OCI-LY1 (cell line): ENCODE measurements at regions not wholly inside any gene's neighbourhood (a gene's known extent, or its start where the extent isn't known, plus 50 kb on each side); places are given as distances from the start of the nearest gene placed in this dataset.

Experiments used
- H2AFZ ChIP-seq: fragments of 200-600 bp; sonication (generic), shearing (Covaris generic); 2 replicates; pipeline ENCODE4 v1.6.0; 2014; ENCODE audit warnings: antibody characterized with exemption, mild to moderate bottlenecking, low read length
- H3F3A ChIP-seq: fragments of 200-600 bp; sonication (generic), shearing (Covaris generic); 2 replicates; pipeline ENCODE4 v1.6.0; 2014; ENCODE audit warnings: mild to moderate bottlenecking, antibody characterized with exemption, low read length, moderate library complexity; ENCODE audit not compliant: insufficient read depth
- H3K27ac ChIP-seq: fragments of 200-600 bp; sonication (generic); 2 replicates; pipeline ENCODE4 v1.5.1; 2014; ENCODE audit warnings: low read length, mixed run types, mild to moderate bottlenecking, low read depth; ENCODE audit not compliant: poor library complexity, severe bottlenecking
- H3K27me3 ChIP-seq: fragments of 200-600 bp; sonication (generic); 2 replicates; pipeline ENCODE4 v1.6.0; 2014; ENCODE audit warnings: antibody characterized with exemption, mild to moderate bottlenecking, low read length, moderate library complexity; ENCODE audit not compliant: insufficient read depth
- H3K36me3 ChIP-seq: fragments of 200-600 bp; sonication (generic); 2 replicates; pipeline ENCODE4 v1.6.1; 2014; ENCODE audit warnings: mild to moderate bottlenecking, antibody characterized with exemption, low read length, moderate library complexity, mixed read lengths; ENCODE audit not compliant: insufficient read depth
- H3K4me1 ChIP-seq: fragments of 200-600 bp; sonication (generic); 2 replicates; pipeline ENCODE4 v1.5.1; 2014; ENCODE audit warnings: mild to moderate bottlenecking, low read length, moderate library complexity; ENCODE audit not compliant: insufficient read depth, severe bottlenecking
- H3K4me2 ChIP-seq: fragments of 200-600 bp; sonication (generic), shearing (Covaris generic); 2 replicates; pipeline ENCODE4 v1.6.1; 2014; ENCODE audit warnings: low read length
- H3K4me3 ChIP-seq: fragments of 200-600 bp; sonication (generic); 2 replicates; pipeline ENCODE4 v1.5.1; 2014; ENCODE audit warnings: low read length, low read depth, mild to moderate bottlenecking, mixed read lengths; ENCODE audit not compliant: poor library complexity, severe bottlenecking
- H3K79me2 ChIP-seq: fragments of 200-600 bp; shearing (Covaris generic); 2 replicates; pipeline ENCODE4 v1.6.1; 2016; ENCODE audit warnings: mixed run types, low read length, mixed read lengths; ENCODE audit not compliant: insufficient read depth
- H3K9ac ChIP-seq: fragments of 200-600 bp; sonication (generic), shearing (Covaris generic); 2 replicates; pipeline ENCODE4 v1.6.1; 2014; ENCODE audit warnings: mild to moderate bottlenecking, low read length, mixed read lengths
- H3K9me2 ChIP-seq: fragments of 200-600 bp; sonication (generic), shearing (Covaris generic); 2 replicates; pipeline ENCODE4 v1.6.1; 2014; ENCODE audit warnings: low read depth, mild to moderate bottlenecking, low read length, mixed read lengths
- H3K9me3 ChIP-seq: fragments of 200-600 bp; shearing (Covaris generic); 2 replicates; pipeline ENCODE4 v1.6.1; 2014; ENCODE audit warnings: low read length, mixed read lengths
- H4K20me1 ChIP-seq: fragments of 200-600 bp; sonication (generic), shearing (Covaris generic); 2 replicates; pipeline ENCODE4 v1.6.0; 2016; ENCODE audit warnings: mild to moderate bottlenecking, low read length; ENCODE audit not compliant: insufficient read depth
- EZH2 ChIP-seq: fragments of 200-600 bp; sonication (generic), shearing (Covaris generic); IDR thresholded peaks from 2 replicates; pipeline ENCODE4 v1.8.0; 2017; ENCODE audit warnings: borderline replicate concordance, mixed run types, mild to moderate bottlenecking, antibody characterized with exemption, low read length, moderate library complexity, mixed read lengths
- TF ChIP-seq, protein P1 (sequence below): fragments of 200-600 bp; sonication (generic), shearing (Covaris generic); IDR thresholded peaks from 2 replicates; pipeline ENCODE4 v1.5.1; 2017; ENCODE audit warnings: mild to moderate bottlenecking, antibody characterized with exemption, low read length, moderate library complexity, mixed read lengths

DNA sequence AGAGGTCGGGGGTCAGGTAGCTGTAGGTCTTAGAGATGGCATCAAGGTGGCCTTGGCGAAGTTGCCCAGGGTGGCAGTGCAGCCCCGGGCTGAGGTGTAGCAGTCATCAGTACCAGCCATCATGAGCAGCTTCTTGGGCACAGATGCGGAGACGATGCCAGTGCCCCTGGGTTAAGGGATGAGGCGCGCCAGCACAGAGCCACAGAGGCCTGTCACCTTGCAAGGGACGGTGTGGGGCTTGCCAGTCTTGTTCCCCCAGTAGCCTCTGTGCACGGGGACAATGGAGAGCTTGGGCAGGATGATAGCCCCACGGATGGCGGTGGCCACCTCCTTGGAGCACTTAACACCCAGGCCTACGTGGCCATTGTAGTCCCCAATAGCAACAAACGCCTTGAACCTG, 750.7 kb upstream of the PABPC4L start:
- Histone ChIP-seq H3K4me3 (no peak overlapping the region), H3K9ac (no peak overlapping the region), H3K27ac (no peak overlapping the region), H3K79me2 (no peaks in the 10 kb centered on the region), H2AFZ (no peak overlapping the region), H3F3A (no peaks in the 10 kb centered on the region), H3K4me2 (no peak overlapping the region), H3K9me3 (no peaks in the 10 kb centered on the region), H3K36me3 (no peaks in the 10 kb centered on the region), H3K27me3 (no peaks in the 10 kb centered on the region), H4K20me1 (no peaks in the 10 kb centered on the region), H3K9me2 (no peaks in the 10 kb centered on the region), H3K4me1 (no peaks in the 10 kb centered on the region)
- TF ChIP-seq, protein P1, sequence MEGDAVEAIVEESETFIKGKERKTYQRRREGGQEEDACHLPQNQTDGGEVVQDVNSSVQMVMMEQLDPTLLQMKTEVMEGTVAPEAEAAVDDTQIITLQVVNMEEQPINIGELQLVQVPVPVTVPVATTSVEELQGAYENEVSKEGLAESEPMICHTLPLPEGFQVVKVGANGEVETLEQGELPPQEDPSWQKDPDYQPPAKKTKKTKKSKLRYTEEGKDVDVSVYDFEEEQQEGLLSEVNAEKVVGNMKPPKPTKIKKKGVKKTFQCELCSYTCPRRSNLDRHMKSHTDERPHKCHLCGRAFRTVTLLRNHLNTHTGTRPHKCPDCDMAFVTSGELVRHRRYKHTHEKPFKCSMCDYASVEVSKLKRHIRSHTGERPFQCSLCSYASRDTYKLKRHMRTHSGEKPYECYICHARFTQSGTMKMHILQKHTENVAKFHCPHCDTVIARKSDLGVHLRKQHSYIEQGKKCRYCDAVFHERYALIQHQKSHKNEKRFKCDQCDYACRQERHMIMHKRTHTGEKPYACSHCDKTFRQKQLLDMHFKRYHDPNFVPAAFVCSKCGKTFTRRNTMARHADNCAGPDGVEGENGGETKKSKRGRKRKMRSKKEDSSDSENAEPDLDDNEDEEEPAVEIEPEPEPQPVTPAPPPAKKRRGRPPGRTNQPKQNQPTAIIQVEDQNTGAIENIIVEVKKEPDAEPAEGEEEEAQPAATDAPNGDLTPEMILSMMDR, result no peak
- TF ChIP-seq EZH2, result no peak

DNA sequence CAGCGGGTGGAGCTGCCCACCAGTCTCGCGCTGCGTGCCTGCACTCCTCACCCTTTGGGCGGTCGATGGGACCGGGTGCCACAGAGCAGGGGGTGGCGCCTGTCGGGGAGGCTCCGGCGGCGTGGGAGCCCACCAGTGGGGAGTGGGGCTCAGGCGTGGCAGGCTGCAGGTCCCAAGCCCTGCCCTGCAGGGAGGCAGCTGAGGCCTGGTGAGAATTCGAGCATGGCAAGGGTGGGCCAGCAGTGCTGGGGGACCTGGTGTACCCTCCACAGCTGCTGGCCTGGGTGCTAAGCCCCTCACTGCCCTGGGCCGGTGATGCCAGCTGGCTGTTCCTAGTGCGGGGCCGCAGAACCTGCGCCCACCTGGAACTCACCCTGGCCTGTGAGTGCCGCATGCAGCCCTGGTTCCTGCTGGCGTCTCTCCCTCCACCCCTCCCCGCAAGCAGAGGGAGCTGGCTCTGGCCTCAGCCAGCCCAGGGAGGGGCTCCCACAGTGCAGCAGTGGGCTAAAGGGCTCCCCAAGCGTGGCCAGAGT, 746.6 kb upstream of the PABPC4L start:
- H3K27ac ChIP-seq, result no peak overlapping the region
- no peaks in the 10 kb centered on the region for H4K20me1 ChIP-seq
- no peaks in the 10 kb centered on the region for H3K27me3 ChIP-seq
- H3K4me1 ChIP-seq, result no peaks in the 10 kb centered on the region
- TF ChIP-seq, protein P1, result no peak
- TF ChIP-seq EZH2, result no peak
- H3K9me3 ChIP-seq, result no peaks in the 10 kb centered on the region
- H3F3A ChIP-seq, result no peaks in the 10 kb centered on the region; the same call in 1 of the 2 replicates
- H3K4me2 ChIP-seq, result no peak overlapping the region
- H3K9ac ChIP-seq, result no peak overlapping the region
- H3K79me2 ChIP-seq, result no peaks in the 10 kb centered on the region
- H3K4me3 ChIP-seq, result no peak overlapping the region
- no peaks in the 10 kb centered on the region for H3K9me2 ChIP-seq
- H2AFZ ChIP-seq, result no peak overlapping the region
- no peaks in the 10 kb centered on the region for H3K36me3 ChIP-seq

DNA sequence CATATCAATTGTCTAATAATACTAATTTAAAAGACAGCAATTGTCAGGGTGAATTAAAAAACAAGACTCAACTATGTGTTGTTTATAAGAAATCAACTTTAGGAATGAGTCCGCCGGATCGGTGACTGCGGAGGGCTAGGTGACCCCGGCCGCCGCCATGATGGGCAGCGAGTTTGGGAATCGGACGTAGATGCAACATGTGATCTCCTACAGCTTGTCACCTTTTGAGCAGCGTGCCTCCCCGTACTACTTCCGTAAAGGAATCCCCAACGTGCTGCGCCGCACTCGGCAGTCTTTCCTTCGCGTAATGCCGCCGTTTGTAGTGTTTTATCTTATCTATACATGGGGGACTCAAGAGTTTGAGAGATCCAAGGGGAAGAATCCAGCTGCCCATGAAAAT, 742.5 kb upstream of the PABPC4L start:
- no peaks in the 10 kb centered on the region for H3K79me2 ChIP-seq
- no peaks in the 10 kb centered on the region; the same call in 1 of the 2 replicates for H3F3A ChIP-seq
- H3K9me2 ChIP-seq, result no peaks in the 10 kb centered on the region
- no peaks in the 10 kb centered on the region for H3K27me3 ChIP-seq
- no peak overlapping the region for H3K4me3 ChIP-seq
- TF ChIP-seq EZH2, result no peak
- TF ChIP-seq, protein P1, result no peak
- no peak overlapping the region for H2AFZ ChIP-seq
- no peaks in the 10 kb centered on the region for H3K36me3 ChIP-seq
- no peak overlapping the region for H3K9ac ChIP-seq
- H4K20me1 ChIP-seq, result no peaks in the 10 kb centered on the region
- H3K27ac ChIP-seq, result no peak overlapping the region
- no peaks in the 10 kb centered on the region for H3K9me3 ChIP-seq
- H3K4me2 ChIP-seq, result no peak overlapping the region
- H3K4me1 ChIP-seq, result no peaks in the 10 kb centered on the region
